ENCODE measurements at regions not wholly inside any gene's neighbourhood (a gene's known extent, or its start where the extent isn't known, plus 50 kb on each side); places are given as distances from the start of the nearest gene placed in this dataset.

- BruUV-seq (replicated peaks) = no TSS peak
- H3K27me3 Mint-ChIP-seq (ENCODE audit: insufficient read depth, unreplicated experiment) = no peaks in the 10 kb centered on the region
- ChIA-PET POLR2A (no interaction called here), CTCF (interaction anchor here (1.0 kb wide), 1 partner anchor 102 kb away, joined by 3 read pairs; no protein-coding TSS in a partner anchor)
- H3K4me3 Mint-ChIP-seq (ENCODE audit: unreplicated experiment) = no peak overlapping the region
- H3K36me3 Mint-ChIP-seq (ENCODE audit: insufficient read depth, unreplicated experiment) = no peaks in the 10 kb centered on the region
- H3K4me1 Mint-ChIP-seq (ENCODE audit: low read depth, unreplicated experiment) = peaks cover 5% of the 10 kb centered on the region
- H3K4me3 ChIP-seq (ENCODE audit: low read depth, low read length) = no peak overlapping the region
- no peaks in the 10 kb centered on the region for H3K27me3 ChIP-seq (replicated peaks; ENCODE audit: control insufficient read depth, insufficient read depth, low read length)
- intact Hi-C loops (cut with micrococcal nuclease; ENCODE audit: unreplicated experiment) = no loop called here
- H3K27ac Mint-ChIP-seq (ENCODE audit: unreplicated experiment) = no peak overlapping the region
- no peaks in the 10 kb centered on the region for H3K9me3 Mint-ChIP-seq (ENCODE audit: unreplicated experiment)
- H3K4me1 ChIP-seq = peaks cover 4% of the 10 kb centered on the region; the same call in 1 of the 2 replicates
- peaks cover 4% of the 10 kb centered on the region for H3K9me3 ChIP-seq
- no peak for DNase-seq
- TF ChIP-seq, protein P1, sequence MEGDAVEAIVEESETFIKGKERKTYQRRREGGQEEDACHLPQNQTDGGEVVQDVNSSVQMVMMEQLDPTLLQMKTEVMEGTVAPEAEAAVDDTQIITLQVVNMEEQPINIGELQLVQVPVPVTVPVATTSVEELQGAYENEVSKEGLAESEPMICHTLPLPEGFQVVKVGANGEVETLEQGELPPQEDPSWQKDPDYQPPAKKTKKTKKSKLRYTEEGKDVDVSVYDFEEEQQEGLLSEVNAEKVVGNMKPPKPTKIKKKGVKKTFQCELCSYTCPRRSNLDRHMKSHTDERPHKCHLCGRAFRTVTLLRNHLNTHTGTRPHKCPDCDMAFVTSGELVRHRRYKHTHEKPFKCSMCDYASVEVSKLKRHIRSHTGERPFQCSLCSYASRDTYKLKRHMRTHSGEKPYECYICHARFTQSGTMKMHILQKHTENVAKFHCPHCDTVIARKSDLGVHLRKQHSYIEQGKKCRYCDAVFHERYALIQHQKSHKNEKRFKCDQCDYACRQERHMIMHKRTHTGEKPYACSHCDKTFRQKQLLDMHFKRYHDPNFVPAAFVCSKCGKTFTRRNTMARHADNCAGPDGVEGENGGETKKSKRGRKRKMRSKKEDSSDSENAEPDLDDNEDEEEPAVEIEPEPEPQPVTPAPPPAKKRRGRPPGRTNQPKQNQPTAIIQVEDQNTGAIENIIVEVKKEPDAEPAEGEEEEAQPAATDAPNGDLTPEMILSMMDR (IDR thresholded peaks at IDR 0.05; ENCODE audit: insufficient read depth in 1 of 2, low read depth in 1 of 2, low read length in 1 of 2, severe bottlenecking in 1 of 2, unreplicated experiment in 1 of 2) = no peak
- H3K36me3 ChIP-seq (ENCODE audit: control insufficient read depth, insufficient read depth, low read length) = no peaks in the 10 kb centered on the region
These were observed 177.4 kb downstream of the JRKL start for GRCh38 chr11:96567176-96567575.

DNA sequence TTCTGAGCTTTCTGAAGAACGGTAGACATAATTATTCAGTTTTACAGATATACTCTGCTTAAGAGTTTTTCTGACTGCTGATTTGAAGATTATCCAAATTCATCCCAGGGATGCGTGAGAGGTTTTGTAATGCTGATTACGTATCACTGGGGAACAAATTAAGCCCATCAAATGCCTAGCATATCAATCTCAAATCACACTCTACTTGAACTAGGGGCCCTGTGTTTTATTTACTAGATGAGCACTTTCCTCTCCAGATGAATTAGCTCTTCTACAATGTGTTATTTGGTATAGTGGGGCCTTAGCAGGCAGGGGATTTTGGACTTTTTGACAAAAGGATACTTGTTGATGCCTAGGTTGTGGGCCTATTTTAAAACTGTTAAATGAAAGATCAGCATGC lies 177.9 kb downstream of the JRKL start:
- no peak overlapping the region for H3K27ac Mint-ChIP-seq (ENCODE audit: unreplicated experiment)
- peaks cover 5% of the 10 kb centered on the region for H3K4me1 Mint-ChIP-seq (ENCODE audit: low read depth, unreplicated experiment)

DNA sequence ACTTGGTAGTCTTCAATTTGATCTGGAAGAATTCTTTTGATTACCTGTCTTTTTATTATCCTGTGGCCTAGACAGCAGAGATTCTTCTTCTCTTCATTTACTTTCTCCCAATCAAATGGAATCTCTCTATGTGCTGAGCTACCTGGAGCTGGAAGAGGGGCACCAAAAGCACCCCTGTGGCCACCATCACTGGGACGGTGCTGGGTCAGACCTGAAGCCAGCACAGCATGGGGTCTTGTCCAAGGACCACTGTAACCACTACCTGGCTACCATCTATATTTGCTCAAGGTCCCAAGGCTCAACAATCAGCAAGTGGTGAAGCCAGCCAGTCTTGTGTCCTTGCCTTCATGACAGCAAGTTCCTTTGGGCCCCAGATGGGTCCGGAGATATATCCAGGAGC lies 186.6 kb downstream of the JRKL start:
- Mint-ChIP-seq H3K9me3 (ENCODE audit: unreplicated experiment) (no peaks in the 10 kb centered on the region), H3K4me1 (ENCODE audit: low read depth, unreplicated experiment) (peaks cover 13% of the 10 kb centered on the region), H3K4me3 (ENCODE audit: unreplicated experiment) (no peak overlapping the region), H3K36me3 (ENCODE audit: insufficient read depth, unreplicated experiment) (no peaks in the 10 kb centered on the region), H3K27ac (ENCODE audit: unreplicated experiment) (no peak overlapping the region), H3K27me3 (ENCODE audit: insufficient read depth, unreplicated experiment) (no peaks in the 10 kb centered on the region)
- intact Hi-C loops (cut with micrococcal nuclease; ENCODE audit: unreplicated experiment) = no loop called here
- Histone ChIP-seq H3K4me3 (ENCODE audit: low read depth, low read length) (no peak overlapping the region), H3K27me3 (replicated peaks; ENCODE audit: control insufficient read depth, insufficient read depth, low read length) (no peaks in the 10 kb centered on the region), H3K9me3 (no peaks in the 10 kb centered on the region), H3K4me1 (no peaks in the 10 kb centered on the region), H3K36me3 (ENCODE audit: control insufficient read depth, insufficient read depth, low read length) (no peaks in the 10 kb centered on the region)
- TF ChIP-seq, protein P1 (IDR thresholded peaks at IDR 0.05; ENCODE audit: insufficient read depth in 1 of 2, low read depth in 1 of 2, low read length in 1 of 2, severe bottlenecking in 1 of 2, unreplicated experiment in 1 of 2) = no peak
- ChIA-PET POLR2A (no interaction called here), CTCF (no interaction called here)
- BruUV-seq (replicated peaks) = no TSS peak
- no peak for DNase-seq

More for the DNA sequence above, 177.9 kb downstream of the JRKL start:
- intact Hi-C loops (cut with micrococcal nuclease; ENCODE audit: unreplicated experiment) = no loop called here
- Histone ChIP-seq H3K36me3 (ENCODE audit: control insufficient read depth, insufficient read depth, low read length) (no peaks in the 10 kb centered on the region), H3K27me3 (replicated peaks; ENCODE audit: control insufficient read depth, insufficient read depth, low read length) (no peaks in the 10 kb centered on the region), H3K4me3 (ENCODE audit: low read depth, low read length) (no peak overlapping the region), H3K9me3 (peaks cover 4% of the 10 kb centered on the region), H3K4me1 (peaks cover 4% of the 10 kb centered on the region; the same call in 1 of the 2 replicates)
- Mint-ChIP-seq H3K27me3 (ENCODE audit: insufficient read depth, unreplicated experiment) (no peaks in the 10 kb centered on the region), H3K36me3 (ENCODE audit: insufficient read depth, unreplicated experiment) (no peaks in the 10 kb centered on the region), H3K9me3 (ENCODE audit: unreplicated experiment) (no peaks in the 10 kb centered on the region), H3K4me3 (ENCODE audit: unreplicated experiment) (no peak overlapping the region)
- DNase-seq = no peak
- CTCF ChIA-PET = interaction anchor here (1.0 kb wide), 1 partner anchor 103 kb away, joined by 3 read pairs; no protein-coding TSS in a partner anchor
- no TSS peak for BruUV-seq (replicated peaks)
- POLR2A ChIA-PET = no interaction called here
- TF ChIP-seq, protein P1 (IDR thresholded peaks at IDR 0.05; ENCODE audit: insufficient read depth in 1 of 2, low read depth in 1 of 2, low read length in 1 of 2, severe bottlenecking in 1 of 2, unreplicated experiment in 1 of 2) = no peak
